HG02610 (cell line): ENCODE measurements at regions not wholly inside any gene's neighbourhood (a gene's known extent, or its start where the extent isn't known, plus 50 kb on each side); places are given as distances from the start of the nearest gene placed in this dataset.

Experiments
- ATAC-seq: cut with Tn5 transposase; IDR thresholded peaks from one replicate; pipeline ENCODE4 v1.9.1; 2021; ENCODE audit warnings: mild to moderate bottlenecking, moderate library complexity; ENCODE audit not compliant: unreplicated experiment

DNA sequence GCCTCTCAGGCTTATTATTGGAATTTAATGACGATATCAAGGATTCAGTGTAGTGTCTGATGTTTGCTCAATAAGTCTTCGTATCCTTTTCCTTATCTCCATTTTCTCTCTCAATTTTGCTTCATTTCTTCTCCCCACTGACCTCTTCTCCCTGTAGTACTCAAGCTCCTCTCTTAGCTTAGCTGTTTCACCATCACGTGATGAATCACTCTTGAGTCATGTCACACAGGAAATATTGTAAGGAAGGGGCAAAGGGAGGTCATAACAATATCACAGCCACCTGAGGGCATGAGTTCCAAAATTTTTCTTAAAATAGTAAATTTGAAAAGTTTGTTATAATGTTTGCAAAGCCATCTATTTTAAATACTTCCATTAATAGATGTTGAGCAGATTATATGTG, 392.2 kb upstream of the MARCKS start:
- no peak for ATAC-seq

DNA sequence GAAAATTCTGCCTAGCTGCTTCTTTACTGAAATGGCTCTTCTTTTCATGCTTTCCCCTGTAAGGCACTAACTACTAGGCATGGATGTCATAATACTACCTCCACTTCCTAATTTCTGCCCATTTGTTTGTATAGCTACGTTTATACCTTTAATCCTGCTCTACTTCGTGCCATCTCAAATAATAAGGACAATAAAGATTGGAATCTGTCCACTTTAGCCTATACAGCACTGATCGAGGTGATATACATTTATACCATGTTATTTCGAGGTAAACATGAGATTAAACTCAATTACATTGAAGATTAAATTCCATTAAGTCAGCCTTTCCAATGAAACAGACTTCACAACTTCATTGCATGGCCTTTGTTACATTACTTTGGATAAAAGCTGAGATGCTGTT, 390.6 kb upstream of the MARCKS start:
- no peak for ATAC-seq

DNA sequence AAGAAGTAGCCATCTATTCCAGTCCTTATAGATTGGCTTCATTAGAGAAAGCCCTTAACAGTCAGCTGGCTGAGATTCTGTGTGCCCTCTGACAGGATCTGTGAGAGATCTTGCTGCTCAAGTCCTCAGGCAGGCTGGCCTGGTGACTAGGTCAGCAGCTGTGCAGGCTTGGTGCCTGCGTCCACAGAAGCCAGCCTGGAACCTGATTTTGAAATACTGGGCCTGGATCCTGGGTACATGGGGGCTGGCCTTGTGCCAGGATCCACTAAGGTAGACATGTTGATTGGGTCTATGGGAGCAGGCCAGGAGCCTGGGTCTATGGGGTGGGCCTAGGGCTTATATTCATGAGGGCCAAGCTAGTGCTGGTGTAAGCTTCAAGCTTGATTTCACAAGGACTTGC, 381.8 kb upstream of the MARCKS start:
- ATAC-seq, result no peak

DNA sequence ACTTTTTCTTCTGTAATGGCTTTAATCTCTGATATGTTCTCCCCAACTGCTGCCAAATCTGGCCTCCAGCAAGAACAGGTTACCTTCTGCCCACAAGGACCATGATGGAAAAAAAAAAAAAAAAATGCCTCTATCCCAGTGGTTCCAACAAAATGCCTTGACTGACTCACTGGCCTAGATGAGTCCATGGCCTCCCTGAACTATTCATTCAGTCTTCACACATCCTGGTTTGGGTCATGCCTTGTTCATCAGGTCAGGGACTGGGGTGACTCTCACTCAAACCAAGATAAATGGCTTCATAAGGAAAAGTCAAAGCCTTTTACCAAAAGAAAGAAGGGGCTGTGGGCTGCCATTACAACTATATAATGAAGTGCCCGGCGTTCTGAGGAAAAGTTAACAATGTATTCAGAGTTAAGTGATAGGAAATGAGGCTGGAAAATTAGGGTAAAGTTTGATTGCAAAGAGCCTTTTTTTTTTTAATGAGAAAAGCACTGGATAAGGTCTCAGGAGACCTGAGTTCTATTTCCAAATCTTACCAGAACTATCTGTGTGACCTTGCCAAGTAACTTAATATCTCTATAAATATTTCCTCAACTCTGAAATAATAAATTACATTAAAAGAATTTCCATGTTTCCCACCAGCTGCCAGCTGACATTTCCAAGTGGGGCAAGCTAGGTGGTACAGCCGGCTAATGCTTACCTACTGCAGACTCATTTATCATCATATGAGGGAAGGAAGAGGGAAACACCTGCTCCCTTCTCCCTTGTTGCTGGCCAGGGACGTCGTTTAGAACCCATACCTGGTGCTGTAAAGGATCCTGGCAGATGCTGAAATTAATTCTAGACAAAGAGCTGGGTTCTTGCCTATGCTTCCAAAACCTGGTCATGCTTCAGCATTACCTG, 380.0 kb upstream of the MARCKS start:
- ATAC-seq, result no peak

DNA sequence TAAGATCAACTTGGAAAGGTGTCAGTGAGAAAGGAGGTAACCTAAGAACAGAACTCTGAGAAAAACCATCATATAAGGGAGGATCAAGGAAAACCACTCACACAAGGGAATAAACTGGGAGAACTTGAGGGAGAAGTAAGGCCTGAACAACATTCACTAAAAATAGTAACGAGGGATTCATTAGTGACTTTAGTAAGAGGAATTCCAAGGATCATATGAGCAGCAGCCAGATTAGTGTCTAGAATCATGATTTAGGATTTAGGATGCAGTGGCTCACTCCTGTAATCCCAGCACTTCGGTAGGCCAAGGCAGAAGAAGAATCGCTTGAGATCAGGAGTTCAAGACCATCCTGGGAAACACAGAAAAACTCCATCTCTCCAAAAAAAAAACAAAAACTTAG, 376.5 kb upstream of the MARCKS start:
- ATAC-seq, result no peak

DNA sequence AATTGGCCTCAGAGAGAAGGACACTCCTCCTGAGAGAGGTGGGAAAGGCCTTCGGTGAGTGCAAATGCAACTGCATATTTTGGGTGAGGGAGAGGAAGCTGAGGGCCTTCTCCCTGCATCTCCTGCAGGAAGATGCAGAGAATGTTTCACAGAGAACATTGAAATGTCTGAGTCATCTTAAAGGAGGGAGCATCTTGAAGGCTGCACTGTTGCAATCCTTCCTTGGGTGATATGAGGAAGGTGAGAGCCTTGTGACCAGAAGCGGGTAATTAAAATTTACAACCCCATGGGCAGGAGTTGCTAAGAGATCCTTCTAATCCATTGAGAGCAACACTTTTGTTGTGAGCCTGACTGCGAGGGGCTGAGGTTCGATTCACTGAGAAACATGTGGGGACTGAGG, 375.7 kb upstream of the MARCKS start:
- ATAC-seq, result no peak

DNA sequence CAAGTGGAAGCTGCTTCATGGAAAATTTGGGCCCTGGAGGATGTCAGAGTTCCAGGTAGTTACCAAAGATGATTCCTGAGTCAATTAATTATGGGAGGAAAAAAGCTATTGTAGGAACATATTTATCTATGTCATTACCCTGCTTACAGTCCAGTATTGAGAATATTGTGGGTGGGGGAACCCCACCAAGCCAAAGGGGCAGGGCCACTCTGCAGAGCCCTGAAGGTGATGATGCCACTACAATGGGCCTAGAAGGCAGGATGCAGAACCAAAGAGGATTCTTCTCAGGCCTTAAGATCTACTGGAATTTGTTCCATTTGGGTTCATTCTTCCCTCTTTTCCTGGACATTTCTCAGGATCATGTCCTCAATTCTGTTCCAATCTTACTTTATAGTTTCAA, 375.2 kb upstream of the MARCKS start:
- peak; percentile 67 for ATAC-seq

DNA sequence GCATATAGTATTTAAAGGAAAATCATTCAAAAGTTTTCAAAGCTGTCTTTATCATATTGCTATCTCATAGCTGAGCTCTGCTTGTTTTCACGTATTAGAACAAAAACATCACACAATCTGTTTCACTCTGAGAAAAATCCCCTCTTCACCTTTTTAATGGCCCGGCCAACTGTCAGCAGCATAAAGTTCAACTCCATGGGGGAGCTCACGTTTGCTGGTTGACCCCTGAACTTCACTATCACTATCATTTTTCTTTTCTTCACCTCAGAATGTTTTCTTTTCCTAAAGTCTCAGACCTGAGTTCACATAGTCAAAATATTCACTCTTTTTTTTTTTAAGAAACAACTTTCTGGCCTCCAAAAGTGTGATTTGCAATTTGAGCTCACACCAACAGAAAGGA, 374.4 kb upstream of the MARCKS start:
- ATAC-seq, result no peak

DNA sequence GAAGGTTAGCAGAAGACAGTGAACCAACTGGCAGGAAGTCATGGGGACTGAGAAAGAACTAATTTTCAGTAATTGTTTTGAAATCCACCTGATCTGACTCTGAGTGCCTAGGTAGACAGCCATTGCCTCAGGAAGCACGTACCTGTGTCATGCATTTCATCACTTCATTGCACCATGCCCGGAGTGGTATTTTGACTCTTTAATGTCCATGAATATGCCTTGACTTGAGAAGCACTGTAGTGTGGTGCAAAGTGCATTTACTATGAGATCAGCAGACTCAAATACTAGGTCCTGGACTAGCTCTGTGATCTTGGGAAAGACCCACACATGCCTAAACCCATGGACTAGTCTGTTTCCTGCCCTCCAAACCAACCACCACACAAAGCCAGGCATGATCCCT, 370.9 kb upstream of the MARCKS start:
- no peak for ATAC-seq

DNA sequence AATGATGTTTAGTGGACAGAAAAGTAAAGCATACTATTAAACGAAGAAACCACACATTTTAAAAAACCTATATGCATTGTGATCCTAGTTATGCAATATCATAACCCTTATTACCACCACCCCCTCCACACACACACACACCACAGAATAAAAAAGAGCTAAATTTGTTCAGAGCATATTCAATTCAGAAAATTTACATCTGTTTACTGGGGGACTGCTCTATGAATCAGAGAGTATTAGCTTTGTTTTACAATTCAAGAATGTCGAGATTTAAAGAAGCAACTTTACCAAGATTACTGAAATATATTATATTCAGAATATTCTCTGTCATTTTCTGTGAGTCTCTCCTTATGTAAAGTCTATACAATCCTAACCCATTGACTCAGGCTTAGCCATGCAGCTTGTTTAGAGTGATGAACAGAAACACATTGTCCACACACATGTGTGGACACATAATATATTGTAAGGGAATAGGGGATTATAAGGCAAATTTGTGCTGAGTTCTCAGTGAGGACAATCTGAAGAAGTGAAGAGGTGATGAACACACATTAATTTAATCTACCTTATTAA, 369.6 kb upstream of the MARCKS start:
- no peak for ATAC-seq

DNA sequence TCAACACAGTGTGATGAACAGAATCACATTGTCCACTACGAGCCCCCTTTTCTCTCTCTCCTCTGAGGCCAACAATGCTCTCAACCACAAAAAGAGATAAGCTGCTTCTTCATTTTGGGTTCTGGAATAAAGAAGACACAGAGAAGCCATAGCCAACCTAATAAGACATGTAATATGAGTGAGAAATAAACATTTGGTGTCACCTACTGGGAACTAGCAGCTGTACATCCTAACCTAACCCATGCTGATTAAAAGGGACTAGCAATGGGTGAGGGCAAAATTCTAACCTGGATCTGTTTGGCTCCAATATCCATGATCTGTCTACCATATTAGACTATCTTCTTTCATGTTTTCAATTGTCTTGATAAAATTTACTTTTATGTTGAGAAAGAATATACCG, 369.1 kb upstream of the MARCKS start:
- ATAC-seq, result no peak

DNA sequence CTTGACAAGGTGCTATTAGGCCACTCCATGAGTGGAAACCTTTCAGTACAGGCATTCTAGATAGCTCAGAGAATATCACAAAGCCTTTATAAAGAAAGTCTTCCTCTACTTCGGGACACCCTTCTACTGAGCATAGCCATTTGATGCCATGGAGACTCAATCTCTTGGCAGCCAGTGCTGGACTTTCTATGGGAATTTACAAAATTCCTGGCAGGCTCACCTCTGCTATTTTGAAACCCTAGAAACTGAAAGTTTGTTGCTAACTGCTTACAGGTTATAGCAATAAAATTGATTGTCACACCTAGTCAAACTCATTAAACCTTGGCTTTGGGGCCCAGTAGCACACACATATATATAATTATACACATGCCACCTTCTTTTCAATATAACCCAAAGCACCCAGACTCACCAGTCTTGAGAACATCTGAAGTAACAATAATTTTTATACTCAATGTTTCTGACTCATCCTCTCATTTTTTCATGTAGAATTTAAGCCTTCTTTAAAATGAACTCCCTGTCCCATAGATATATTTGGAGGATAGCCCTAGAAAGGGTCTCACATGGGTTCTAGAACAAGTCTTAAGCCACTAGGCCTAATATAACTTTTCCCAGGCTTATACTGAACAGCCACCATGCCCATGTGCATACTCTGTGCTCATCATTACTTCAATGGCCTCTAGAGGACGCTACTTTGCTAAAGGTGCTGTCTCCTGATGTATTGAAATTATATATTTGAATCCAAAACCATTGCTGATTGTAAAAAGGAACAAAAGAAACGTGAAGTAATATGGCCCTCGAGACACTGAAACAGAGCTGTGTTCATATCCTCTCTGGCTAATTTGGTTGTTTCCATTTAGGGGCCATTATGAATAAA, 368.1 kb upstream of the MARCKS start:
- ATAC-seq, result no peak

DNA sequence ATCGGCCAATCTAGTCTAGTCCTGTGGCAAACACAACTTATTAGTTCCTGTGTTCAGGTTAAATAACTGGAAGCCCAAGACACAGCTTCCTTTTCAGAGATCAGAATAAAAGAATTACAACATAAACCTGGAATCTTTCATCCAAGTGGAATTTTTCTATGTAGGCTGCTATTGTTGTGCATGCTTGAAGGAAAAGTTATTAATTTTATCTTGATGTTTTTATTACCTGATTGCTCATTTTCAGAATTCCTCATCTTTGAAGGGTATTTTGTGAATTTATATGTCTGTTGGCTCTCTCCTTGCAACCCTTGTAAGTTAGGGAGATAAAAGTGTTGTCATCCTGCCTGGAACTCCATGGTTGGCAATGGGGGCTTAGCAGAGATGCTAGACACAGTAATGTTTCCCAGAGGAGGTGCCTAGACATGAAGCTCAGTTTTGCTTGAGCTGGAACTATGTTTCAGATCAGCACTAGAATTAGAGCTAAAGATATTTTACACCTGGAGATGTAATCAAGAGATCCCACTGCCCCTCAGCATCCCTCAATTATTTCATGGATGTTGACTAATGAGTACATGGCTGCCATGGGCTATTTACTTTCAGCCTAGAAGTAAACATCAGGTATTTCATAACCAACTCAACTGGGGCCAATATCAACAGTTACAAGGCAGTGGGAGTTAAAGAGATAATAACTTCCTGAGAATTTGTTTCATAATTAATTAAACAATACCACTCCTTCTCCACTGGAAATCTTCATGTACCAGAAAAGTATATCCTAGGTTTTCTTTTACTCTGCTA, 367.0 kb upstream of the MARCKS start:
- ATAC-seq, result no peak

DNA sequence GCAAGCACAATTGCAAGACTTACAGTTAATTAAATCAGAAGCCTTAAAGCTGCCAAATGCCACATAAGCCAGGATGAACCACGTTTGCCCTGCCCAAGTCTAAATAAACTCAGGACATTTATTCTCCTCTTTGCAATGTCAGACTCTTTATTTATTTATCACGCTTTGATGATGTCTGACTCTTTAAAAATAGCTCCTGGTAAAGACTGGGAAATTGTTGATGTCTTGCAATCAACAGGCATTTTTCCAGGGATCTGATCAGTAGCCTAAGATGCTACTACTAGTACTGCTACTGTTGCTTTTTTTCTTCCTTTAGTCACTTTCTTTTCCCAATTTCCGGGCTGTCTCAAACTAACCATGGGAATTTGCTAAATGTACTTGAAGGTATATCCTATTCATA, 365.8 kb upstream of the MARCKS start:
- ATAC-seq, result no peak

DNA sequence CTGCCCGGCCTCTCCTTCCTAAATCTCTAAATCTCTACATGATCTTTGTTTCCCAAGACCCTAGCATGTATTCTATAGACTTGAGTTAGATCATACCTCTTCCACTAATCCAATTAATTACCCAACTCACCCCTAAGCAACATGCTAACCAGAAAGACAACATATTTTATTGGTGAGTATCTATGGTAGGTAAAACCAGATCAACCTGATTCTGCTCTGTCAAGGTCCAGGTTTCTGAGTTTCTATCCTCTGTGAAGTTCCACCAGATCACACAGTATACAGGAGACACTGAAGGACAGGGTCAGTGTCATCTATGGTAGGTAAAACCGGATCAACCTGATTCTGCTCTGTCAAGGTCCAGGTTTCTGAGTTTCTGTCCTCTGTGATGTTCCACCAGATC, 363.2 kb upstream of the MARCKS start:
- no peak for ATAC-seq

DNA sequence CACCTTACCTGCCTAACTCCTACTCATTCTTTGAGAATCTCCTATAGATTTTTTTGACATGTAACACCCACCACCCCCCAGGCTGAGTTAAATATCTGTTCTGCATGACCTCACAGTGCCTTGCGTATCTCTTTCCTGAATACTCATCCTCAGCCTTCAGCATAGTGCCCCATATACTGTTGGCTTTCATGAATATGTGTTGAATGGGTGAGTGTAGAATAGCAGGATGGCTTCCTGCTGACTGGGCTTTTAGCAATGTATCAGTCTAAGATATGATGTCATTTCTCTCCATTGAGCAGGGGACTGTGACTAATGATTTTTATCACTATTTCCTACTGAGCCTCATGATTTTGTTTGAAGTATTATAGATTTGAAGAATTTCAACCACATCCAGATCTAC, 361.6 kb upstream of the MARCKS start:
- no peak for ATAC-seq

DNA sequence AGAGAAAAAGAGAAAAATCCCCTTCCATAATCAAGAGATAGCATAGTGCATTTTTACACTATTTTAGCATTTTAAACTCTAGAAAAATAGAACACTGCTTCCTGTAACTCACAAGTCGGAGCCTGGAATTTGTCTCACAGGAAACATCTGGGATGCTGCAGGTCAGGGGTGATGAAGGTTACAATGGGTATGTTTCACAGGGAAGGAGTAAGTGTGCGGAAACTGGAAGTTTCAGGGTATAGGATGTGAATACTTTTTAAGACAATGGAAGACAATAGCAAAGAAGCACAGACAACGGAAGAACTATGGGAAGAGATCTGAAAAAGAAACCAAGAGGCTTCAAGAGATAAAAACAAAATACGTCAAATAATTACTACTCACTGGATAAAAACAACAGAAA, 361.0 kb upstream of the MARCKS start:
- ATAC-seq, result no peak

DNA sequence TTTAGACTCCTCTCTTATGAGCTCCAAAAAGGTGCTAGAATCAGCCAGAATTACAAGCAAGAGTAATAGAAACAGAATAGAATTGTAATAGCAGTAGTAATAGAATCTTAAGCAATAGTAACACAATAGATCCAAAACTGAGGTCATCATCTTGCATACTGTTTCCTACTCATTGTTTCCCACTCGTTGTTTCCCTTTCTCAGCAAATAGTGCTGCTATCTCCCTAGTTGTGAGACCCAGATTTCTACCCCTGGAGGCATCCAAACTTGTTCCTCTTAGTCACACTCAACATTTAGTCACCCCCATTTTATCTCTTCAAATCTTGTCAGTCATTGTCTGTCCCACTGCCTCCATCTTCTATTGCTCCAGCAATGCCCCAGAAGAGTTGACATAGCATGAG, 356.9 kb upstream of the MARCKS start:
- ATAC-seq, result no peak

DNA sequence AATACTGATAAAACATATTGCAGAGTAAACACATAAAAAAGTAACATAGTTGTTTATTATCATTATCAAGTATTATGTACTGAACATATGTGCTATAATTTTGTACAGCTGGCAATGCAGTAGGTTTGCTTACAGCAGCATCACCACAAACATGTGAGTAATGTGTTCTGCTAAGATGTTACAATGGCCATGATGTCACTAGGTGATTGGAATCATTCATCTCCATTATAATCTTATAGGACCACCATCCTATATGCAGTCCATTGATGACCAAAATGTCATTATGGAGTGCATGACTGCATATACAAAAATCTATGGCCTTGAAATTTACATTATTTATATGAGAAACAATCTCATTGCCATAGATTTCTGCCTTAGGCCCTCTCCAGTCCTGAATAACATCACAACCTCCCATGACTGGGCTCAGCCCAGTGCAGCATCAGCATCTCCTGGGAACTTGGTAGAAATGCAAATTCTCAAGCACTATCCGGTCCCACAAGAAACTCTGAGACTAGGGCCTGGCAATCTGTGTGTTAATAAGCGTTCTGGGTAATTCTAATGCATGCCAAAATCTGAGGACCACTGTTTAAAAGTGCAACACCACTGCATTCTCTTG, 352.0 kb upstream of the MARCKS start:
- ATAC-seq, result no peak

DNA sequence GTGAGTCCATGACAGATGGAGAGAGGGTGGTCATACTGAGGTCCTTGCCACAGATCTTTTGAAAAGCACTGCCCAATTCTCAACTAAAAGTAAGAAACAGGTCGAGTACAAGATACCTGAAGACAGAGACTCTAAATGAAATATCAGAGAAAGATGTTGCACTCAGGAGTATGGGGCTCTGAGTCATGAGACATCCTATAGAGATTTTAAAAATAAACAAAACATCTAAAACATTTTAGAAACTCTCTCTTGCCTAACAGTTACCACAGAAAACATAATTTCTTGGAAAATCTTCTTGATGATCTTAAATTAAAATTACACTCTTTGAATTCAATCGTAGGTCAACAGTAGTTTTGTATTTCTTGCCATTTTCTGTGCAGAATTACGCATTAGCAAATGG, 348.9 kb upstream of the MARCKS start:
- ATAC-seq, result no peak

DNA sequence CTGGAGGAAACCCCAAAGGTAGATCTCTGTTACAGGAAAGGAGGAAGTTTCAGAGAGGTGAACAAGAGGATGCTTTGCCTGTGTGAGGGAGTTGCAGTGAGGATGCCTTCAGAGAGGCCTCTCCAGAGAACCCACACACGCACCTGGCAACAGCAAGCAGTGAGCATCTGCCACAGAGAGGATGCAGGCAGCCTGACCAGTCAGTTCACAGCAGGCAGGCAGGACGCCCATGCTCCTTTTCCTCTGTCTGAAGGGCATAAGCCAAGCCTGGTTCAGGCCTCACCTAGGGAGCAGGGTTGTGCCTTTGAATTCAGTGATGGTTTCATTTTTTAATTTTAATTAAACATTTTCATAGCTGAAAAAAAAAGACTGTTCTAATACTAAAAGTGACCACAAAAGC, 346.0 kb upstream of the MARCKS start:
- no peak for ATAC-seq
